GM13976 (cell line): ENCODE measurements at regions not wholly inside any gene's neighbourhood (a gene's known extent, or its start where the extent isn't known, plus 50 kb on each side); places are given as distances from the start of the nearest gene placed in this dataset.

Experiments
- DNase-seq: peaks from one replicate; pipeline ENCODE4 v3.0.0; 2012; ENCODE audit warnings: low spot score
- CTCF ChIP-seq: IDR thresholded peaks from 2 replicates; pipeline ENCODE4 v1.5.1; 2012; ENCODE audit warnings: borderline replicate concordance, mild to moderate bottlenecking; ENCODE audit not compliant: insufficient read depth; ENCODE audit errors: extremely low read depth, missing control alignments, control extremely low read depth
- in situ Hi-C: fragments of 300-500 bp; cut with MboI; formaldehyde crosslinking; loops from one replicate; pipeline ENCODE4 v1.12.0; 2022; ENCODE audit warnings: low sequenced_read_pairs, mixed read lengths, inconsistent platforms; ENCODE audit not compliant: unreplicated experiment

- no peak for TF ChIP-seq CTCF
- in situ Hi-C loops, result no loop called here
- DNase-seq, result no peak
Observed at GRCh38 chr13:22076658-22077057, 405.8 kb downstream of the FGF9 start.

GRCh38 chr13:22077205-22077683 lies 406.4 kb downstream of the FGF9 start:
- in situ Hi-C loops, result no loop called here
- no peak for DNase-seq
- TF ChIP-seq CTCF, result no peak

GRCh38 chr13:22077764-22078163 lies 406.9 kb downstream of the FGF9 start:
- DNase-seq, result no peak
- no peak for TF ChIP-seq CTCF
- in situ Hi-C loops, result no loop called here

GRCh38 chr13:22079961-22080360 lies 409.1 kb downstream of the FGF9 start:
- DNase-seq, result no peak
- no peak for TF ChIP-seq CTCF
- in situ Hi-C loops, result no loop called here

- in situ Hi-C loops, result no loop called here
- no peak for DNase-seq
- no peak for TF ChIP-seq CTCF
Observed at GRCh38 chr13:22080832-22081231, 410.0 kb downstream of the FGF9 start.

GRCh38 chr13:22081430-22081829 lies 410.6 kb downstream of the FGF9 start:
- no peak for TF ChIP-seq CTCF
- in situ Hi-C loops, result no loop called here
- no peak for DNase-seq

- in situ Hi-C loops, result no loop called here
Observed at GRCh38 chr13:22082030-22082429, 411.2 kb downstream of the FGF9 start.

More at GRCh38 chr13:22082030-22082429, 411.2 kb downstream of the FGF9 start:
- no peak for DNase-seq
- TF ChIP-seq CTCF, result no peak
